Type B pancreatic cell (in vitro differentiated cells): ENCODE measurements at regions not wholly inside any gene's neighbourhood (a gene's known extent, or its start where the extent isn't known, plus 50 kb on each side); places are given as distances from the start of the nearest gene placed in this dataset.

Experiments
- DNase-seq: peaks from one replicate; pipeline ENCODE4 v3.0.0; 2021; ENCODE audit warnings: mixed read lengths; ENCODE audit not compliant: unreplicated experiment; ENCODE audit errors: extremely low spot score
- H3K27ac Mint-ChIP-seq: 2 replicates; pipeline ENCODE4 v1.8.0; 2021; ENCODE audit warnings: mild to moderate bottlenecking, mixed read lengths
- H3K27me3 Mint-ChIP-seq: 2 replicates; pipeline ENCODE4 v1.8.0; 2021; ENCODE audit warnings: mixed read lengths
- H3K36me3 Mint-ChIP-seq: 2 replicates; pipeline ENCODE4 v1.8.0; 2021; ENCODE audit warnings: mixed read lengths
- H3K4me1 Mint-ChIP-seq: one replicate; pipeline ENCODE4 v1.8.0; 2021; ENCODE audit warnings: mixed read lengths; ENCODE audit not compliant: unreplicated experiment
- H3K4me3 Mint-ChIP-seq: 2 replicates; pipeline ENCODE4 v1.8.0; 2021; ENCODE audit warnings: mild to moderate bottlenecking, mixed read lengths
- H3K9me3 Mint-ChIP-seq: 2 replicates; pipeline ENCODE4 v1.8.0; 2021; ENCODE audit warnings: mixed read lengths
- CTCF ChIP-seq: fragments of 200-600 bp; sonication (generic); conservative IDR thresholded peaks from 2 replicates; pipeline ENCODE4 v1.5.0; 2021; ENCODE audit warnings: antibody characterized with exemption, mild to moderate bottlenecking

GRCh38 chr14:49972823-49973222 lies 79.9 kb downstream of the ARF6 start:
- Mint-ChIP-seq H3K4me3 (peak overlapping the region; percentile 76), H3K36me3 (no peaks in the 10 kb centered on the region), H3K4me1 (peaks cover 46% of the 10 kb centered on the region), H3K9me3 (no peaks in the 10 kb centered on the region), H3K27ac (peak overlapping the region; percentile 98), H3K27me3 (no peaks in the 10 kb centered on the region)
- no peak for DNase-seq
- TF ChIP-seq CTCF = no peak

DNA sequence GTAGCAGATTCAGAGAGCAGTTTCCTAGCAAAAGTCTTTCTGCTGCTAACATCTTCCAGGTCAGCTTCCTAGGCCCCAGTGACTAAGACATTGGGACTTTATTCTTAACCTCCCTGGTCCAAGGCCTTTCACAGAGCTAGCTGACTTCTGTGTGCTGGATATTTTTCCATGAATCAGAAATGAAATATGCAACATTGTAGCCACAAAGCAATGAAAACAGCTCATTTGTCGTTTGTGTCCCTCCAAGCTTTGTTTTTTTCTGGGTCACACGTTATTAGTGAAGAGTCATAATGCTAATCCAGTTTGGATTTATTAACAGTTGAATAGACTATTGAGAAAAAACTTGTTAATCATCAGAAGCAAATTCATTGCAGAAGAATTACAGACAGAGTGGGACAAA lies 82.4 kb downstream of the ARF6 start:
- H3K27me3 Mint-ChIP-seq = peaks cover 3% of the 10 kb centered on the region
- H3K9me3 Mint-ChIP-seq = no peaks in the 10 kb centered on the region
- H3K4me3 Mint-ChIP-seq = no peak overlapping the region
- H3K27ac Mint-ChIP-seq = peak overlapping the region; percentile 86
- no peak for DNase-seq
- TF ChIP-seq CTCF = no peak
- no peaks in the 10 kb centered on the region for H3K36me3 Mint-ChIP-seq
- H3K4me1 Mint-ChIP-seq = peaks cover 38% of the 10 kb centered on the region

- Mint-ChIP-seq H3K27me3 (peaks cover 3% of the 10 kb centered on the region), H3K4me3 (no peak overlapping the region), H3K36me3 (no peaks in the 10 kb centered on the region), H3K9me3 (no peaks in the 10 kb centered on the region), H3K4me1 (peaks cover 33% of the 10 kb centered on the region), H3K27ac (peak overlapping the region; percentile 86)
- no peak for DNase-seq
- TF ChIP-seq CTCF = no peak
Observed at GRCh38 chr14:49975799-49976198, 82.9 kb downstream of the ARF6 start.

DNA sequence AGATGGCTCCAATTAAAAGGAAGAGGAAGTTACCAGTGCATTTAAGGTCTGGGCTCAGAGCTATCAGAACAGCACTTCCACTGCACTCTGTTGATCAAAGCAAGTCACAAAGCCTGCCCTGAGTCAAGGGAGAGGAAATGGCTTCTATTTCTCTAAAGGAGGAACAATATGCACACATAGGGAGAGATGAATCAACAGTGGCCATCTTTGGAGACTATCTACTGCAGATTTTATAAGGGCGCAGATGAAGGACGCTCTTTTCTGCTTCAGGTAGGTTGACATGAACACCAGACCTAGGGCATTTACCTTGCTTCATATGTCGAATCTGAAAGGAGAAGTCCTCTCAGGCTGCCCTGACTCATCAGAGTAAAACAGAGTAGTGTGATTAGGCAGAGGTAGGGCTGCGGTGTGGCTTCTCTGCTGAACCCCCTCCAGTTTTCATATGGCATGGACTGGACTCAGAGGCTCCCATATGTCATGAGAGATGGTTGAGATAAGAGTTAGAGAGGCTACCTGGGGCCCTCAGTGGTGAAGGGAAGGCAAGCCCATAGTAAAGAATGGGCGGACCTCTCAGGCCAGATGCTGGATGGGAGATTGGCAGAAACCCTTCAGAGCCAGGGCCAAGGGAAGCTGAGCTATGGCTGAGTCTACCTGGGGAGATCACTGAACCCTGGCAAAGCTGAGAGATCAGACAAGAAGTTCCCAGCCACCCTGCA lies 84.4 kb downstream of the ARF6 start:
- H3K36me3 Mint-ChIP-seq = no peaks in the 10 kb centered on the region
- no peak overlapping the region for H3K4me3 Mint-ChIP-seq
- peaks cover 3% of the 10 kb centered on the region for H3K27me3 Mint-ChIP-seq
- peaks cover 22% of the 10 kb centered on the region for H3K4me1 Mint-ChIP-seq
- no peak for TF ChIP-seq CTCF
- no peak for DNase-seq
- H3K27ac Mint-ChIP-seq = no peak overlapping the region
- no peaks in the 10 kb centered on the region for H3K9me3 Mint-ChIP-seq

- H3K9me3 Mint-ChIP-seq = no peaks in the 10 kb centered on the region
- H3K4me3 Mint-ChIP-seq = no peak overlapping the region
- no peaks in the 10 kb centered on the region for H3K36me3 Mint-ChIP-seq
- TF ChIP-seq CTCF = no peak
- DNase-seq = no peak
- no peak overlapping the region for H3K27ac Mint-ChIP-seq
- peaks cover 17% of the 10 kb centered on the region for H3K4me1 Mint-ChIP-seq
- peaks cover 3% of the 10 kb centered on the region for H3K27me3 Mint-ChIP-seq
Observed at GRCh38 chr14:49980027-49980426, 87.1 kb downstream of the ARF6 start.
